Lower leg skin (tissue), 4 donors: ENCODE measurements at regions not wholly inside any gene's neighbourhood (a gene's known extent, or its start where the extent isn't known, plus 50 kb on each side); places are given as distances from the start of the nearest gene placed in this dataset.

Experiments used
- DNase-seq, 2 donors: peaks; one replicate each; pipeline ENCODE4 v3.0.0-alpha.2; 2019; ENCODE audit warnings: low spot score in 2 of 2
- H3K4me3 ChIP-seq: fragments of 200-600 bp; sonication (generic); 2 replicates; pipeline ENCODE4 v1.5.1; 2017; ENCODE audit warnings: mild to moderate bottlenecking, low read depth; ENCODE audit not compliant: poor library complexity, severe bottlenecking
- CTCF ChIP-seq, 3 donors: fragments of 450-650 bp; IDR thresholded peaks; one replicate each; pipeline ENCODE4 v1.5.1; 2016; ENCODE audit warnings: antibody characterized with exemption in 3 of 3, mild to moderate bottlenecking in 3 of 3, moderate library complexity in 2 of 3
- POLR2A ChIP-seq, 2 donors: fragments of 450-650 bp; IDR thresholded peaks; one replicate each; pipeline ENCODE4 v1.6.1; 2016 to 2017; ENCODE audit warnings: antibody characterized with exemption in 2 of 2, mild to moderate bottlenecking in 1 of 2, moderate library complexity in 1 of 2
- whole genome bisulfite sequencing, 2 donors: methylation state at CpG; one replicate each; pipeline ENCODE4 v1.1.5; 2018; 5-methylcytosine and 5-hydroxymethylcytosine counted together
- intact Hi-C: fragments of 100-400 bp; cut with DNase I; formaldehyde crosslinking; loops from one replicate; pipeline ENCODE4 v1.15.0; 2023; ENCODE audit warnings: low total_unique reads

GRCh38 chr10:65314253-65314652 lies 1611.6 kb upstream of the LRRTM3 start:
- DNase-seq, result no peak
- no peak overlapping the region for H3K4me3 ChIP-seq
- intact Hi-C loops, result no loop called here
- TF ChIP-seq POLR2A (IDR thresholded peaks at IDR 0.05) (no peak), CTCF (IDR thresholded peaks at IDR 0.05) (no peak)
- 89 to 95% methylated on average over 3 of the region's 3 CpGs for WGBS, 2 donors

GRCh38 chr10:65319493-65319892 lies 1606.3 kb upstream of the LRRTM3 start:
- no peak for DNase-seq
- TF ChIP-seq CTCF (IDR thresholded peaks at IDR 0.05) (no peak), POLR2A (IDR thresholded peaks at IDR 0.05) (no peak)
- no peak overlapping the region for H3K4me3 ChIP-seq
- intact Hi-C loops, result no loop called here
- WGBS, 2 donors, result 72 to 73% methylated on average over 5 of the region's 5 CpGs

DNA sequence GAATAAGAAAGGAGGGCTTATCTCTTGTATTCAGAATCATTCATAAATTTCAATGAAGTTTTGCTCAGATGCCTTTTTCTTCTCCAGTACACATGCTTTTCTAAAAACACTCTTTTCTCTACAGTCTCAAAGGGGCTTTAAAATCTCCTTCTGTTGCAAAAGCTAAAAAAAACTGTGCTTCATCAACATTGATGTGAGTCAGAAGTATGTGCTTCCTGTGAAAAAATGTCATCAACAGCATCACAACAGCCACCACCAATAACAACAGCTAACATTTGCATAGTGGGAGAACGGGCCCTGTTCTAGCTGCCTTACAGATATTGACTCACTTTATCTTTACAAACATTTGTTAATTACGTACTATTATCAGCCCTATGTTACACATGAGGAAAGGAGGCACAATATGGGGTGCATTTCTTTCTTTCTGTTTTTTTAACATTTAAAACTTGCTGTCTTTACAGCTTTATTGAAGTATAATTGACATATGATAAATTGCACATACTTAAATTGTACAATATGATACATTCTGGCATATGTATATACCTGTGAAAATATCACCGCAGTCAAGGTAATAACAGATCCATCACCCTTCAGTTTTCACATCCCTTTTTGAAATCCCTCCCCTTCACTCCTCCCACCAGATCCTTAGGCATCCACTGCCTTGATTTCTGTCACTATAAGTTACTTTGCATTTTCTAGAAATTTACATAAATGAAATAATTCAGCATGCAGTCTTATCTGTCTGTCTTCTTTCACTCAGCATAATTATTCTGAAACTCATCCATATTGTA lies 1605.4 kb upstream of the LRRTM3 start:
- intact Hi-C loops, result loop anchor here (5.0 kb wide), 1 partner anchor 1237 kb away; no protein-coding TSS in a partner anchor
- WGBS, 2 donors, result 74 to 76% methylated on average over 3 of the region's 3 CpGs
- DNase-seq, result no peak
- TF ChIP-seq POLR2A (IDR thresholded peaks at IDR 0.05) (no peak), CTCF (IDR thresholded peaks at IDR 0.05) (no peak)
- H3K4me3 ChIP-seq, result no peak overlapping the region

DNA sequence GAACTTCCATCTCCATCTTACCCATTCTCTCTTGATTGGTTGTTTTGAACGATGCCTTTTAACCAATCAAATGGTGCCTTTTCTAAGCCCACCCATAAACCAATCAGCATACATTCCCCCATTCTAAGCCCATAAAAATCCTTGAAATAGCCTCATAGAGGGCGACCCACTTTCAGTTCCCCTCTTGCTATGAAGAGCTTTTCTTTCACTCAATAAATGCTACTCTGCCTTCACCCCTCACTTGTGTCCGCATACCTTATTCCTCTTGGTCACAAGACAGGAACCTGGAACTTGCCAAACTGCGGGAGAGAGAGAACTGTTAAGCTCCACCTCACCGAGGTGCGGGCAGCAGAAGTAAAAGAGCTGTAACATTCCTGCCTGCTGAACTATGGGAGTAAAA lies 1602.0 kb upstream of the LRRTM3 start:
- intact Hi-C loops, result loop anchor here (5.0 kb wide), 1 partner anchor 1233 kb away; no protein-coding TSS in a partner anchor
- no peak for DNase-seq
- 92 to 96% methylated on average over 6 of the region's 6 CpGs for WGBS, 2 donors
- TF ChIP-seq CTCF (IDR thresholded peaks at IDR 0.05) (no peak), POLR2A (IDR thresholded peaks at IDR 0.05) (no peak)
- no peak overlapping the region for H3K4me3 ChIP-seq

GRCh38 chr10:65325913-65326312 lies 1599.9 kb upstream of the LRRTM3 start:
- no peak overlapping the region for H3K4me3 ChIP-seq
- no peak for DNase-seq
- WGBS, 2 donors, result 41 to 42% methylated on average over 2 of the region's 2 CpGs
- intact Hi-C loops, result no loop called here
- TF ChIP-seq CTCF (IDR thresholded peaks at IDR 0.05) (no peak), POLR2A (IDR thresholded peaks at IDR 0.05) (no peak)

DNA sequence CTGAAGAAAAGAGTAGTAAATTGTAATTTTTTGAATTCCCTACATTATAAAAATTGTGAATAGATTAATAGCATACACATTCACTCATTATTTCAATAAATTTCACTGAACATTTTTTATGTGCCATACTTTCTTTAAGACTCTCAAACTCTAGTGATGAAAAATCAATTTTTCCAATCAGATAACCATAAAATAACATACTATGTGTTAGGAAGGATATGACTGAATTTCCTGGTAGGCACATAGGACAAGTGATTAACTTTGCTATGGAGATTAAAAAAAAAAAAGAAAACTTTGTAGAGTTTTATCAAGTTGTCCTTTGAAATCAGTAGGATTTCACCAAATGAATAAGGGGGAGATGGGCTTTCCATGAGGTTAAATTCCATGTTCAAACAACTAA lies 1597.3 kb upstream of the LRRTM3 start:
- no peak for DNase-seq
- H3K4me3 ChIP-seq, result no peak overlapping the region
- TF ChIP-seq POLR2A (IDR thresholded peaks at IDR 0.05) (no peak), CTCF (IDR thresholded peaks at IDR 0.05) (no peak)
- intact Hi-C loops, result no loop called here
